GM12878 (cell line): ENCODE measurements at regions not wholly inside any gene's neighbourhood (a gene's known extent, or its start where the extent isn't known, plus 50 kb on each side); places are given as distances from the start of the nearest gene placed in this dataset.

Experiments used
- ATAC-seq: fragments of 200-7000 bp; cut with Tn5 transposase; 3 replicates; pipeline ENCODE4 v1.9.1; 2020; ENCODE audit warnings: mild to moderate bottlenecking, moderate library complexity
- BruUV-seq: library from RNA; stranded (reverse); fragments of 400-500 nt; replicated peaks from 2 replicates; lab custom pipeline; 2021; lab: Mats Ljungman, UMichigan
- CTCF ChIA-PET: fragments of 300-600 bp; sonication (Branson Sonifier 250); formaldehyde crosslinking; extraction: SDS; loops from one replicate; lab custom pipeline; 2021; ENCODE audit warnings: inconsistent platforms; lab: Yijun Ruan, JAX
- POLR2A ChIA-PET: fragments of 350-600 bp; formaldehyde crosslinking; extraction: SDS; loops from one replicate; lab custom pipeline; 2021; ENCODE audit warnings: inconsistent platforms; lab: Charles Lee
- RAD21 ChIA-PET: fragments of 300-600 bp; sonication (Branson Sonifier 250); formaldehyde crosslinking; loops from one replicate; lab custom pipeline; 2023; ENCODE audit warnings: antibody characterized with exemption; ENCODE audit not compliant: unreplicated experiment; lab: Charles Lee
- SMC1A ChIA-PET: fragments of 300-600 bp; sonication (Branson Sonifier 250); formaldehyde crosslinking; loops from one replicate; lab custom pipeline; 2023; ENCODE audit not compliant: unreplicated experiment, uncharacterized antibody; lab: Charles Lee
- DNase-seq: peaks from one replicate; pipeline ENCODE4 v3.0.0-alpha.2; 2011; ENCODE audit warnings: low read depth, low spot score
- FAIRE-seq: peaks from 3 replicates; lab custom pipeline; 2011; peaks lifted over from hg19 to GRCh38; lab: Jason Lieb, UNC
- H2AFZ ChIP-seq: 2 replicates; pipeline ENCODE4 v1.6.0; 2011; ENCODE audit warnings: low read depth, low read length, control low read depth; ENCODE audit not compliant: control insufficient read depth
- H3K27ac ChIP-seq: 2 replicates; pipeline ENCODE4 v1.5.1; 2011; ENCODE audit warnings: control low read depth; ENCODE audit not compliant: control insufficient read depth, insufficient read depth
- H3K27me3 ChIP-seq, 2 experiments: replicated peaks in 1 of 2; 2 replicates each; pipeline versions ENCODE4 v1.6.0 to v1.6.1; 2011; ENCODE audit warnings: low read length in 1 of 2; ENCODE audit not compliant: control insufficient read depth in 2 of 2, insufficient read depth in 2 of 2
- H3K36me3 ChIP-seq, 2 experiments: 2 replicates each; pipeline ENCODE4 v1.5.1; 2011; ENCODE audit warnings: low read length in 1 of 2; ENCODE audit not compliant: control insufficient read depth in 2 of 2, insufficient read depth in 2 of 2
- H3K4me1 ChIP-seq: 2 replicates; pipeline ENCODE4 v1.6.1; 2011; ENCODE audit warnings: mild to moderate bottlenecking, low read length, moderate library complexity, mixed read lengths; ENCODE audit not compliant: control insufficient read depth, insufficient read depth
- H3K4me2 ChIP-seq: 2 replicates; pipeline ENCODE4 v1.6.0; 2011; ENCODE audit warnings: control low read depth; ENCODE audit not compliant: control insufficient read depth, insufficient read depth
- H3K4me3 ChIP-seq: fragments of 200-600 bp; sonication (generic); 2 replicates; pipeline ENCODE4 v1.5.1; 2016
- H3K79me2 ChIP-seq: 2 replicates; pipeline ENCODE4 v1.6.0; 2011; ENCODE audit warnings: low read length; ENCODE audit not compliant: control insufficient read depth, insufficient read depth
- H3K9ac ChIP-seq: 2 replicates; pipeline ENCODE4 v1.8.0; 2011; ENCODE audit warnings: low read length, control low read depth, mixed read lengths; ENCODE audit not compliant: control insufficient read depth, insufficient read depth
- H3K9me3 ChIP-seq: replicated peaks from 3 replicates; pipeline ENCODE4 v1.5.1; 2011; ENCODE audit warnings: mild to moderate bottlenecking, low read length; ENCODE audit not compliant: control insufficient read depth, insufficient read depth
- H4K20me1 ChIP-seq: 2 replicates; pipeline ENCODE4 v1.6.0; 2011; ENCODE audit not compliant: control insufficient read depth, insufficient read depth
- ATF7 ChIP-seq: fragments of 450-650 bp; IDR thresholded peaks from 2 replicates; pipeline ENCODE4 v1.6.1; 2016; ENCODE audit warnings: low read depth, mild to moderate bottlenecking
- CBX3 ChIP-seq: fragments of 200-600 bp; sonication (generic); IDR thresholded peaks from 2 replicates; pipeline ENCODE4 v1.6.1; 2016; ENCODE audit warnings: low read depth, borderline replicate concordance
- ESRRA ChIP-seq: IDR thresholded peaks from 2 replicates; pipeline ENCODE4 v1.6.1; 2012; ENCODE audit warnings: mild to moderate bottlenecking, low read length, improper control_type of control experiment
- MTA3 ChIP-seq: IDR thresholded peaks from 2 replicates; pipeline ENCODE4 v1.6.1; 2012; ENCODE audit warnings: low read length, inconsistent platforms, borderline replicate concordance
- NR2C2 ChIP-seq: IDR thresholded peaks from 2 replicates; pipeline ENCODE4 v1.6.1; 2011; ENCODE audit warnings: borderline replicate concordance, low read depth; ENCODE audit not compliant: control insufficient read depth, insufficient read length
- PAX5 ChIP-seq: IDR thresholded peaks from 2 replicates; pipeline ENCODE4 v1.6.1; 2011; ENCODE audit warnings: low read depth, low read length, borderline replicate concordance
- RBBP5 ChIP-seq: fragments of 200-600 bp; sonication (generic); conservative IDR thresholded peaks from 2 replicates; pipeline ENCODE4 v1.6.1; 2016
- RFX5 ChIP-seq: IDR thresholded peaks from 2 replicates; pipeline ENCODE4 v1.6.1; 2011; ENCODE audit warnings: low read depth, low read length, improper control_type of control experiment
- SMAD1 ChIP-seq: fragments of 450-650 bp; IDR thresholded peaks from 2 replicates; pipeline ENCODE4 v1.6.1; 2018; ENCODE audit warnings: mild to moderate bottlenecking, low read depth; ENCODE audit not compliant: partially characterized antibody
- YY1 ChIP-seq: IDR thresholded peaks from 2 replicates; pipeline ENCODE4 v1.6.1; 2011; ENCODE audit warnings: low read depth, mild to moderate bottlenecking, low read length
- in situ Hi-C: fragments of 300-500 bp; cut with MboI; formaldehyde crosslinking; loops from 9 replicates; pipeline ENCODE4 v1.14.3; 2018; ENCODE audit warnings: mixed read lengths
- intact Hi-C: fragments of 100-400 bp; cut with micrococcal nuclease; formaldehyde crosslinking; loops from one replicate; pipeline ENCODE4 v1.14.2; 2022; ENCODE audit not compliant: unreplicated experiment
- TF ChIP-seq, protein P1 (sequence below): fragments of 450-650 bp; formaldehyde crosslinking; IDR thresholded peaks from 2 replicates; pipeline ENCODE4 v1.5.0; 2022; ENCODE audit warnings: mild to moderate bottlenecking, missing genetic modification characterization
- TF ChIP-seq, protein P2 (sequence below): fragments of 450-650 bp; formaldehyde crosslinking; IDR thresholded peaks from 2 replicates; pipeline ENCODE4 v1.4.0; 2022; ENCODE audit warnings: mild to moderate bottlenecking, moderate library complexity
- TF ChIP-seq, protein P3 (sequence below): fragments of 450-650 bp; IDR thresholded peaks from 2 replicates; pipeline ENCODE4 v1.6.1; 2017; ENCODE audit warnings: low read depth, mild to moderate bottlenecking, moderate library complexity

DNA sequence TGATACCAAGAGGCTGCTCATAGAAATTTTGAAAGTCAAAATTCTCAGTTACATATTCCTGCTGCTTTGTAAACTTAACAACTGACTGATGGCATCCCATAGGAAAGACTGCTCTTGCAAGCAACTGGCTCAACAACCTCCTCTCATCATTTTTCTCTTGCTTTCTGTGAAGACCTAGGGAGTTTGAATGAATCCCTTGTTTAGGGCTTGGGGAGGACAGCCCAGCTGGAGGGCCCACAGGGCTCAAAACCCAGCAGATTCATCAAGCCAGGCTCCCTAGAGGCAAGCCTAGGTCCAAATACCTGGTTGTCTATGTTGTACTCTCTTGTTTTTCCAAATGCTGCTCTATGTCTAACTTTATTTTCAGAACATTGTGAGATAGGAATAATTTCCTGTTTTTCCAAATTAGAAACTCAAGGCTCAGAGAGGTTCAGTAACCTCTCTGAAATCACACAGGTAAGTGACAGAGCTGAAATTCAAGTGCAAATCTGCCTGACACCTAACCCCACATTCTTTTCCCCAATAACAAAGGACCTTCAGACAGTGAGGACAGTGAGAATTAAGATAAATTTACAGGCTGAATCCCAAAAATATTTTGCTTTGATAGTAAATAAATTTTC, 558.9 kb upstream of the KLF4 start:
- DNase-seq (no peak), FAIRE-seq (no peak), ATAC-seq (no peak)
- H3K27ac ChIP-seq = no peak overlapping the region
- H3K9me3 ChIP-seq = no peaks in the 10 kb centered on the region
- intact Hi-C loops (no loop called here), in situ Hi-C loops (no loop called here)
- ChIA-PET POLR2A (no interaction called here), RAD21 (no interaction called here), SMC1A (no interaction called here), CTCF (no interaction called here)
- H3K27me3 ChIP-seq = no peaks in the 10 kb centered on the region
- no TSS peak for BruUV-seq
- no peak overlapping the region for H3K4me2 ChIP-seq
- TF ChIP-seq YY1 (no peak), CBX3 (no peak), RFX5 (no peak), MTA3 (no peak), PAX5 (no peak), RBBP5 (no peak), NR2C2 (no peak), ATF7 (no peak), ESRRA (no peak), SMAD1 (no peak)
- TF ChIP-seq, protein P1, sequence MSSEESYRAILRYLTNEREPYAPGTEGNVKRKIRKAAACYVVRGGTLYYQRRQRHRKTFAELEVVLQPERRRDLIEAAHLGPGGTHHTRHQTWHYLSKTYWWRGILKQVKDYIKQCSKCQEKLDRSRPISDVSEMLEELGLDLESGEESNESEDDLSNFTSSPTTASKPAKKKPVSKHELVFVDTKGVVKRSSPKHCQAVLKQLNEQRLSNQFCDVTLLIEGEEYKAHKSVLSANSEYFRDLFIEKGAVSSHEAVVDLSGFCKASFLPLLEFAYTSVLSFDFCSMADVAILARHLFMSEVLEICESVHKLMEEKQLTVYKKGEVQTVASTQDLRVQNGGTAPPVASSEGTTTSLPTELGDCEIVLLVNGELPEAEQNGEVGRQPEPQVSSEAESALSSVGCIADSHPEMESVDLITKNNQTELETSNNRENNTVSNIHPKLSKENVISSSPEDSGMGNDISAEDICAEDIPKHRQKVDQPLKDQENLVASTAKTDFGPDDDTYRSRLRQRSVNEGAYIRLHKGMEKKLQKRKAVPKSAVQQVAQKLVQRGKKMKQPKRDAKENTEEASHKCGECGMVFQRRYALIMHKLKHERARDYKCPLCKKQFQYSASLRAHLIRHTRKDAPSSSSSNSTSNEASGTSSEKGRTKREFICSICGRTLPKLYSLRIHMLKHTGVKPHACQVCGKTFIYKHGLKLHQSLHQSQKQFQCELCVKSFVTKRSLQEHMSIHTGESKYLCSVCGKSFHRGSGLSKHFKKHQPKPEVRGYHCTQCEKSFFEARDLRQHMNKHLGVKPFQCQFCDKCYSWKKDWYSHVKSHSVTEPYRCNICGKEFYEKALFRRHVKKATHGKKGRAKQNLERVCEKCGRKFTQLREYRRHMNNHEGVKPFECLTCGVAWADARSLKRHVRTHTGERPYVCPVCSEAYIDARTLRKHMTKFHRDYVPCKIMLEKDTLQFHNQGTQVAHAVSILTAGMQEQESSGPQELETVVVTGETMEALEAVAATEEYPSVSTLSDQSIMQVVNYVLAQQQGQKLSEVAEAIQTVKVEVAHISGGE (CRISPR knock-in tag) = no peak
- TF ChIP-seq, protein P2, sequence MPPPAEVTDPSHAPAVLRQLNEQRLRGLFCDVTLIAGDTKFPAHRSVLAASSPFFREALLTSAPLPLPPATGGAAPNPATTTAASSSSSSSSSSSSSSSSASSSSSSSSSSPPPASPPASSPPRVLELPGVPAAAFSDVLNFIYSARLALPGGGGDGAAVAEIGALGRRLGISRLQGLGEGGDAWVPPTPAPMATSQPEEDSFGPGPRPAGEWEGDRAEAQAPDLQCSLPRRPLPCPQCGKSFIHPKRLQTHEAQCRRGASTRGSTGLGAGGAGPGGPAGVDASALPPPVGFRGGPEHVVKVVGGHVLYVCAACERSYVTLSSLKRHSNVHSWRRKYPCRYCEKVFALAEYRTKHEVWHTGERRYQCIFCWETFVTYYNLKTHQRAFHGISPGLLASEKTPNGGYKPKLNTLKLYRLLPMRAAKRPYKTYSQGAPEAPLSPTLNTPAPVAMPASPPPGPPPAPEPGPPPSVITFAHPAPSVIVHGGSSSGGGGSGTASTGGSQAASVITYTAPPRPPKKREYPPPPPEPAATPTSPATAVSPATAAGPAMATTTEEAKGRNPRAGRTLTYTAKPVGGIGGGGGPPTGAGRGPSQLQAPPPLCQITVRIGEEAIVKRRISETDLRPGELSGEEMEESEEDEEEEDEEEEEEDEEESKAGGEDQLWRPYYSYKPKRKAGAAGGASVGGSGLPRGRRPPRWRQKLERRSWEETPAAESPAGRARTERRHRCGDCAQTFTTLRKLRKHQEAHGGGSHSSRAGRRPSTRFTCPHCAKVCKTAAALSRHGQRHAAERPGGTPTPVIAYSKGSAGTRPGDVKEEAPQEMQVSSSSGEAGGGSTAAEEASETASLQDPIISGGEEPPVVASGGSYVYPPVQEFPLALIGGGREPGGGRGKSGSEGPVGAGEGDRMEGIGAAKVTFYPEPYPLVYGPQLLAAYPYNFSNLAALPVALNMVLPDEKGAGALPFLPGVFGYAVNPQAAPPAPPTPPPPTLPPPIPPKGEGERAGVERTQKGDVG (CRISPR knock-in tag) = no peak
- TF ChIP-seq, protein P3, sequence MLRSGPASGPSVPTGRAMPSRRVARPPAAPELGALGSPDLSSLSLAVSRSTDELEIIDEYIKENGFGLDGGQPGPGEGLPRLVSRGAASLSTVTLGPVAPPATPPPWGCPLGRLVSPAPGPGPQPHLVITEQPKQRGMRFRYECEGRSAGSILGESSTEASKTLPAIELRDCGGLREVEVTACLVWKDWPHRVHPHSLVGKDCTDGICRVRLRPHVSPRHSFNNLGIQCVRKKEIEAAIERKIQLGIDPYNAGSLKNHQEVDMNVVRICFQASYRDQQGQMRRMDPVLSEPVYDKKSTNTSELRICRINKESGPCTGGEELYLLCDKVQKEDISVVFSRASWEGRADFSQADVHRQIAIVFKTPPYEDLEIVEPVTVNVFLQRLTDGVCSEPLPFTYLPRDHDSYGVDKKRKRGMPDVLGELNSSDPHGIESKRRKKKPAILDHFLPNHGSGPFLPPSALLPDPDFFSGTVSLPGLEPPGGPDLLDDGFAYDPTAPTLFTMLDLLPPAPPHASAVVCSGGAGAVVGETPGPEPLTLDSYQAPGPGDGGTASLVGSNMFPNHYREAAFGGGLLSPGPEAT = no peak
- H3K4me1 ChIP-seq = no peaks in the 10 kb centered on the region
- no peaks in the 10 kb centered on the region for H3K36me3 ChIP-seq
- H2AFZ ChIP-seq = no peak overlapping the region
- no peak overlapping the region for H3K4me3 ChIP-seq
- H4K20me1 ChIP-seq = no peaks in the 10 kb centered on the region
- H3K9ac ChIP-seq = no peak overlapping the region
- no peaks in the 10 kb centered on the region for H3K79me2 ChIP-seq
